ENCODE measurements at regions not wholly inside any gene's neighbourhood (a gene's known extent, or its start where the extent isn't known, plus 50 kb on each side); places are given as distances from the start of the nearest gene placed in this dataset.

- intact Hi-C loops (cut with micrococcal nuclease), result no loop called here
These were observed 87.0 kb downstream of the CD164 start for GRCh38 chr6:109295109-109295773.

- intact Hi-C loops (cut with micrococcal nuclease), result no loop called here
These were observed 89.2 kb downstream of the CD164 start for GRCh38 chr6:109292983-109293586.

- intact Hi-C loops (cut with micrococcal nuclease), result no loop called here
These were observed 89.8 kb downstream of the CD164 start for GRCh38 chr6:109292420-109292819.

GRCh38 chr6:109291902-109292301 lies 90.4 kb downstream of the CD164 start:
- intact Hi-C loops (cut with micrococcal nuclease), result no loop called here

GRCh38 chr6:109290143-109290931 lies 91.9 kb downstream of the CD164 start:
- intact Hi-C loops (cut with micrococcal nuclease), result no loop called here

GRCh38 chr6:109285366-109285765 lies 96.9 kb downstream of the CD164 start:
- intact Hi-C loops (cut with micrococcal nuclease), result no loop called here

GRCh38 chr6:109284675-109285074 lies 97.6 kb downstream of the CD164 start:
- intact Hi-C loops (cut with micrococcal nuclease), result no loop called here

GRCh38 chr6:109282756-109283155 lies 99.5 kb downstream of the CD164 start:
- intact Hi-C loops (cut with micrococcal nuclease), result no loop called here

- intact Hi-C loops (cut with micrococcal nuclease), result no loop called here
These were observed 102.6 kb downstream of the CD164 start for GRCh38 chr6:109279628-109280027.

GRCh38 chr6:109271622-109272021 lies 110.6 kb downstream of the CD164 start:
- intact Hi-C loops (cut with micrococcal nuclease), result no loop called here

- intact Hi-C loops (cut with micrococcal nuclease), result no loop called here
These were observed 112.2 kb downstream of the CD164 start for GRCh38 chr6:109269953-109270517.

GRCh38 chr6:109269057-109269456 lies 113.2 kb downstream of the CD164 start:
- intact Hi-C loops (cut with micrococcal nuclease), result no loop called here

GRCh38 chr6:109265530-109265929 lies 116.7 kb downstream of the CD164 start:
- intact Hi-C loops (cut with micrococcal nuclease), result no loop called here

GRCh38 chr6:109263873-109264700 lies 118.2 kb downstream of the CD164 start:
- intact Hi-C loops (cut with micrococcal nuclease), result no loop called here

GRCh38 chr6:109262261-109262660 lies 120.0 kb downstream of the CD164 start:
- intact Hi-C loops (cut with micrococcal nuclease), result no loop called here

GRCh38 chr6:109261811-109262210 lies 120.5 kb downstream of the CD164 start:
- intact Hi-C loops (cut with micrococcal nuclease), result no loop called here

- intact Hi-C loops (cut with micrococcal nuclease), result no loop called here
These were observed 121.6 kb downstream of the CD164 start for GRCh38 chr6:109260701-109261100.

GRCh38 chr6:109260126-109260525 lies 122.1 kb downstream of the CD164 start:
- intact Hi-C loops (cut with micrococcal nuclease), result no loop called here

GRCh38 chr6:109258129-109258528 lies 124.1 kb downstream of the CD164 start:
- intact Hi-C loops (cut with micrococcal nuclease), result no loop called here

GRCh38 chr6:109257494-109257893 lies 124.8 kb downstream of the CD164 start:
- intact Hi-C loops (cut with micrococcal nuclease), result no loop called here

- intact Hi-C loops (cut with micrococcal nuclease), result no loop called here
These were observed 126.2 kb downstream of the CD164 start for GRCh38 chr6:109255946-109256640.
